GM18499 (cell line): ENCODE measurements at regions not wholly inside any gene's neighbourhood (a gene's known extent, or its start where the extent isn't known, plus 50 kb on each side); places are given as distances from the start of the nearest gene placed in this dataset.
"Not testable (repeated sequence)": the region's sequence is repeated elsewhere in the genome, so short reads cannot be mapped to it uniquely, and the experiment has no call there.

Source experiments
- ATAC-seq: cut with Tn5 transposase; IDR thresholded peaks from one replicate; pipeline ENCODE4 v1.9.1; 2021; ENCODE audit warnings: moderate number of reproducible peaks; ENCODE audit not compliant: insufficient read depth, unreplicated experiment

DNA sequence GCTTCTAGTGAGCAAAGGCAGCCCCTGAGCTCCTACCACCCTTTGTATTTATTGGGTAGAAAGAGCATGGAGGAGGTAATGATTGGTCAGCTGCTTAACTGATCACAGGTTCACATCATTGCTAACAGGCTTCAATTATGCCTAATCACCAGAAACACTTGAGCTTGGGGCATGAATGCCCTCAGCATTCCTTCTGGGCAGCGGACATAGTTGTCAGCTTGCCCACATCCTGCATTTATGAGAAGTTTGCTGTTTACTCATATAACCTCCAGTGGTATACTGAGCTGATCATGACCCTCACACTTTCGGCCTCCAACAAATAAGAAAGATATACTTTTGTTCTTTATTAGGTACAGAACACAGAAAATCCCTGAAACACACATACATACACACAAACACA lies 140.3 kb upstream of the ODAD2 start:
- no peak for ATAC-seq

DNA sequence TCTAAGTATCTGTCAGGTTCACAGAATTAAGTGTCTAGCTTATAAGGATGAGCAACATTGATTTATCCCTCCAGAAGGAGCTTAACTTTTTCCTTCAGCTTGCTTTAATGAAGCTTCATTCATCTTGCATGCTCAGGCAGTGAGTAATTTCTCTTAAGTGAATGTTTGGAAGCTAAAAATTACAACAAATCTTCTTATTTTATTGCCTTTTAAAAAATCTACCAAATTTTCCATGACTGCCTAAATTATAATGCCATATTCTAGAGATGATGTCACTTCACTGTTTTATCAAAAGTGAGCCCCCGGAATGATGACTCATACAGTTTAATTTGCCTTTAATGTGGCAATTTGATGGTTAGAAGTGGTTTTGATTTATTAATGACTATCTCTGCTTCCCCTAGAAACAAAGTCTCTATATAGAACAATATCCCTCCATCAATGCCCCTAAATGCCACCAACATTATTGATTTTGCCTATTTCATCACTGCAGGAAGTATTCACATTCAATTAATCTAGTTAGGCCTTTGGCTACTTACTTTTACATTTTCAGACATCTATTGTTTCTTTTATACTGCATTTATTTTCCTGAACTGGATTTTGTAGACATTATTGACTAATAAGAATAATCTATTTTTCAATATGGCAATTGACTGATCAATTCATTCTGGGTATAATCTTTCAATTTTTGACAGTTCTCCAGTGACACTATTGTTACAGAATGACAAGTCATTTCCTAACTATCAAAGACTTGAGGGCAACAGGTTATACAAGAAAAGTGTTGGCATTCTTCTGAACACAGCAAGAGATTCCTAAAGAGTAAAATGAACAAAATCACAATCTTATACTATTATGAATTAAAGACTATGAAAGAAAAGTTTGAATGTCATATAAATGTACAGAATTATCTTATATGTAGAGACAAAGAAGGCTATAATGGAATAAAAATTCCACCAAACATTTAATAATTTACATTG lies 139.3 kb upstream of the ODAD2 start:
- no peak for ATAC-seq

DNA sequence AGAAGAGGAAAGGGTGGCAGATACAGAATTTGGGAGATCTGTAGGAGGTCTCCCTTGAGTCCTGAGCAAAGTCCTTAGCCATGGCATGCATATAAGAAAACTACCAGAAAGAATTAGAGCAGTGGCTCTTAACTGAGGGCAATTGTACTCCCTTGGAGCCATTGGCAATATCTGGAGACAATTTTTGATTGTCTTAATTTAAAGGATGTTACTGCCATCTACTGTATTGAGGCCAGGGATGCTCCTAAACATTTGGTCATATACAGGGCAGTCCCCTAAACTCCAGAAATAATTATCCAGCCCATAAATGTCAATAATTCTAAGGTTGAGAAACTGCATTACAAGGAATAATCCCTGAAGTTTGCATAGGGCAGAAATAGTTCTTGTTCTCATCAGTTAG lies 136.4 kb upstream of the ODAD2 start:
- ATAC-seq: no peak

DNA sequence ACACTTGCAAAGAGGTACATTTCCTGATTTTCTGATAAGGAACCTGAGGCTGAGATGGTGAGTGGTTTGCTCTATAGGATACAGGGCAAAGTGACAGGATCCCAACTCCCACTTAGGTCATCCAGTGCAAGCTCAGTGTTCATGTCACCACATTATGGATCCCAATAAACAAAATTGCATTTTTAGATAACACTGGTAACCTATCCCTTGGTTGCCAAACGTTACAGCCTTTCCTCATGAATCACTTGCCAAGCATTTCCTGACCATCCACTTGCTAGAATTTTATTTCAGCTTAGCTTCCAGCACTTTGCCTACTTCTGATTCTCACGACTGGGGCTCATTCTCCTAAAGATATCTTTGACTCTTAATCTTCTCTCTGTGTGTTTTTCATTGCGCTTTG lies 131.4 kb upstream of the ODAD2 start:
- ATAC-seq: no peak

DNA sequence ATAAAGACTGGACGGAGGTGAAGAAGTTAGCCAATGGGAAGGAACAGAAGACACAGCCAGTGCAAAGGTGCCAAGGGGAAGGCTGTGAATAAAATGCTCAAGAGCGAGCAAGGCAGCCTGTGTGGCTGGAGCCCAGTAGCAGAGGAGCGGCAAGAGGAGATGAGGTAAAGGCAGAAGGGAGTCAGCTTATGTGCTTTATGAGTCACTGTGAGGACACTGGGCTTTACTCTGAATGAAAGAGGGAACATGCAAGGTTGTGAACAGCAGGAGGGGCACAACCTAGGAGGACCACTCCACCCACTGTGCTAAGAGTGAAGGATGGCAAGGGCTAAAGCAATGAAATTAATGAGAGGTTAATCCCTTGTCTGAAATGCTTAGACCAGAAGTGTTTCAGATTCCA lies 129.0 kb upstream of the ODAD2 start:
- ATAC-seq: no peak

DNA sequence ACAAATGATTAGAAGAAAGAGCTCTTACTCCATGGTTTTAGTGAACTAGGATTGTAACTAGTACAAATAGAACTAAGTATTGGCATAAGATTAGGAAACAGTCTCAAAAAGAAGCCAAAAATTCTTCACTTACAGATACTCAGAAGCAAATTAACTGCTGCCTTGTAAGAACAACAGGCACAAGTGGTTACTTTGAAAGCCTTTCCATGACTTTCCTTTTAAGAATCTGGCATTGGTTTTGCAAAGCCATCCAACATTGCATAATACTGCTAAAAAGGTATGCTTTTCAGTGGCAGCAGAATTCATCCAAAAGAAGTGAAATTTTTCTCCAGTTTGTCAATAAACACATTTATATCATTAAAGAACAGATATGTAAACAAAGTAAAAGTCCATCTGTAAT lies 126.8 kb upstream of the ODAD2 start:
- ATAC-seq: no peak

DNA sequence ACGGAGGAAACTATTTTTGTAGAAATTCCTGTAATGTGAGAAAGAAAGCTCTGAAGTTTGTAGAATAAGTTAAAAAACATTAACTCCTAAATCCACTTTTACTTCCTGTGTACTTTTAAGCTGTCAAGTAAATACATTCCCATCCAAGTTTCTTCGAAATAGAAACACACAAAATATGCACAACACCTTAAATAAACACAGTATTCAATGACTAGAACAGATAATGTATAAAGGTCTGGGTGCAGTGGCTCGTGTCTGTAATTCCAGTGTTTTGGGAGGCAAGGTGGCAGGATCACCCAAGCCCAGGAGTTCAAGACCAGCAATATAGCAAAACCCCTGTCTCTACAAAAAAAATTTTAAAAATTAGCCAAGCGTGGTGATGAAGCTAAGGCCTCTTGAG lies 121.9 kb upstream of the ODAD2 start:
- ATAC-seq: no peak

DNA sequence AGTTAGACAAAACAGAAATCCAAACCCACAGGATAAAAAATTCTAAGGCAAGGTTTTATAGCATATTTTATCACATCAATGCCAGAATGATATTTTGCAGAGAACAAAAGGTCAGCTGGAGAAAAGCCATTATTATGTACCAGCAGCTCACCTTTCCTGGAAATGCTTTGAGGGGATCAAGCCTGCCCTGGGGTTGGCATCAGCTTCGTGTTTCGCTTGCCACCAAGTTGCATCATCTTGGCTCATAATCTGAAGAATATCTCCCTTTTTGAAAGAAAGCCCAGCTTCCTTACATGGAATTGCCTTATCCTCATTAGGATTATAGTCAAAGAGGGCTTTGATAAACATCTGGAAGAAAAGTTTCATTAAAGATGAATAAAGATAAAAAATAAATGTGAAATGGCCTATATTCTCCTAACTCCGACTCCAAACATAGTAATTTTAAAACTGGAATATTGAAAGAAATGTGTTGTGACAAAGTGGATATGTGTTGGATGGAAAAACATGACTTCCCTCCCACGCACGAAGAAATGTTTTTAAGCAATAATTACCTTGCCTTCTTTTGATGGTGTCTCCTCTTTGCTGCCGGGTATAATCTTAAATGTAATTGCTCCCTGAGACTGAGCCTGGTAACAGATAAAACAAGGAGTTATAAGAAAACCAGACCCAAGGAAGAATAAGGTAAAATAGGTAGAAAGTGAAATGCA lies 121.3 kb upstream of the ODAD2 start:
- no peak for ATAC-seq

DNA sequence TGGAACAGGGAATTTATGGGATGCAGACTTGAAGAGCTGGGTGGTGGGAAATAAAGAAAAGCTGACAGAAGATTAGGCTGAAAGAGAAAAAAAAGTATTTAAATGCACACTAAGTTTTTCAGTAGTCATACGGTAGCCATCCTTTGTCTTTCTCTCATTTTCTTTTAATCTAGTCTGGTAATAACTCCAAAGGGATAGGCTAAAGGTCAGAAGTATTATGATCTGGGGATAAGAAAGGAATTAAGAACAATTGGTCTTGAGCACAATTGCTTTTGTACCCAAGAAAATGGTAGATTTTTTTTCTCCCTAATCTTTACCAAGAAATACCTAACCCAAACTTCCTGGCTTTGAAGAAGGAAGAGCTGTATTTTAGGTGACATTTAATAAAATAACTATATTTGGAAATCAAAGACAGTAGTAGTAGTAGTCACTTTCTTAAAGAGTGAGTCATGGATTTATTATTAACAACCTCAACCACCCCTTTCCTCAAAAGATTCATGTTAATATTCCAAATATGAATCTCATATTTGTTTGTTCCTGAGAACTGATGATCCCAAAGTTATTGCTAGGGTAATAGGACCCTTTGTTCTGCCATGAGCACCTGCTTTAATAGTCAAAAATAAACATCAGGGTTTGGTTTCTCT lies 120.2 kb upstream of the ODAD2 start:
- no peak for ATAC-seq

DNA sequence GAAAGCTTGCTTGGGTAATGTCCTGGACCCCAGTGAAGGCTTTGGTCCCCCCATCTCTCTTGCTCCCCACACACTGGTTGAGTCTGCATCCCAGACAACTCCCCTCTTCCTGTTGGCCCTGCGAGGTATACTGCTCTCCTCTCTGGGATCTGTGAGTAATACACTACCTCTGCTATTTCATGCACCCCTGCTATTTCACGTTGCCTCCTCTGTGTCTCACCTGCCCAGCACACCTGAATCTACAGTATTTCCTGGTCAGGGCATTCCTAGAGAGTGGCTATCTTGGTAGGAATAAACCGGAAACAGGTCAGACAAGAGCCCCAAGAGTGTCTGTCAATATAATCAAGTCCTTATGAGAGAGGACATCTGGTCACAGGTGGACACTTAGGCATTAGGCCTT lies 114.3 kb upstream of the ODAD2 start:
- ATAC-seq: no peak

DNA sequence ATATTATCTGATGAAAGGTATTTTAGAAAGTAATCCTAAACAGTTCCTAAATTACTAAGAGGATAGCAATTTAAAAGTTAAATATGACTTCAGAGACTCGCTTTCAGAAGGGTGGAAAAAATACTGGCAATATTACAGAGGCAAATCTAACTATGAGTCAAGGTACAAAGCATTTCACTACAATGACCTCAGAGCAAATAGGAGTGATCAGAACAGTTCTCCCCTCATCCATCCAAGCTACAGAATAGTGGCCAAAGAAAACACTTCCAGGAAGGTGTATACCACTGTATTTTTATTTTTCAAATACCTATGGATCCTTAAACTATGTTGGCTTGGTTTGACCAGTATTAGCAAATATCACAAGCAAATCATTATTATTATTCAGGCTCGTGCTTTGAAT lies 112.8 kb upstream of the ODAD2 start:
- no peak for ATAC-seq

DNA sequence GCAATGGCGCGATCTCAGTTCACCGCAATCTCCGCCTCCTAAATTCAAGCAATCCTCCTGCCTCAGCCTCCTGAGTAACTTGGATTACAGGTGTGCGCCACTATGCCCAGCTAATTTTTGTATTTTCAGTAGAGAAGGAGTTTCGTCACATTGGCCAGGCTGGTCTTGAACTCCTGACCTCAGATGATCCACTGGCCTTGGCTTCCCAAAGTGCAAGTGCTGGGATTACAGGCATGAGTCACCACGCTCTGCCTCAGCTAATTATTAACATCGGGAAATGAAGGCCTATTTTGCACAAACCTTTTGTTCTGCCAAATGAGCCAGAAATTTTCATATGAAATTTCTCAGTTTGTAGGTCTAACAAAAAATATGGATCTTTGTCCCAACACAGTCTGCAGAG lies 106.7 kb upstream of the ODAD2 start:
- no peak for ATAC-seq

DNA sequence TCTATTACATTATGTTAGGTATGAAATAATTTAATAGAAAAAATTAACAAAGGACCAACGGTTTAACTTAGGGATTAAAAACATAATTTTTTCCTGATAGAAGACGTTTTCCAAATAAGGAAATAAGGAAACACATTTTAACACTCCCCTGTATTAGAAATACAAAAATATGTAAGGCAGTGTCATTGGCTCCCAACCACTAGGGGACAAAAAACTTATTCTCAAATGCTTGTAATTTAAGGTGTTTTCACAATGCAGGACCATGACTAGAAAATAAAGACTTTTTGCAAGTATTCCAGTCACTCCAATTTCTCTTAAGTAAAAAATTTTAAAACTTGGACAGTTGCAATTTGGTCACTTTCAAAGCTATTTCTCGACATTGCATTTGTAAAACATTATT lies 98.8 kb upstream of the ODAD2 start:
- no peak for ATAC-seq

DNA sequence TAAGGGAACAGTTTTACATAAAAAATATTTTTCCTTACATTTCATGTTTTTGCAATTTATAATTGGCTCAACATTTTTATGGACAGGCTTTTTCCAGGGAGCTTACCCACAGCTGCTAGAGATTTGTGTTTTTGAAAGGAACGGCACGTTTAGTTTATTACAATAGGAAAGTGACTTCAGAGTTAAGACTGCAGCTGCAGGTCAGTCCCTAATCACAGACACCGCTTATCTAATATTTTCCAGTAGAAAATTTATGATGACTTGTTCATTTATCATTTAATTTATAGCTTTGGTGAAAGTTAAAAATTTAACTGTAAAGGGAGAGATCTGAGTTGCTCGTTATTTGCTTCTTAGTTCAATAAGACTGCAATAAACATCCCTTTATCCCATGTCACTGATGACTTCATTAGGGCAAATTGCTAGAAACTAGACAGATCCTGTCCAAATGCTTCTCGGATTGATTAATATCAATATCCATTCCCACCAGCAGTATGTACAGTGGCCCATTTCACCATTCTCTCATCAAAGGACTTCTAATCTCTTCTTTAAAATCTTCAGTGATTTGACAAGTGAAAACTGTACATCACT lies 97.0 kb upstream of the ODAD2 start:
- ATAC-seq: no peak

DNA sequence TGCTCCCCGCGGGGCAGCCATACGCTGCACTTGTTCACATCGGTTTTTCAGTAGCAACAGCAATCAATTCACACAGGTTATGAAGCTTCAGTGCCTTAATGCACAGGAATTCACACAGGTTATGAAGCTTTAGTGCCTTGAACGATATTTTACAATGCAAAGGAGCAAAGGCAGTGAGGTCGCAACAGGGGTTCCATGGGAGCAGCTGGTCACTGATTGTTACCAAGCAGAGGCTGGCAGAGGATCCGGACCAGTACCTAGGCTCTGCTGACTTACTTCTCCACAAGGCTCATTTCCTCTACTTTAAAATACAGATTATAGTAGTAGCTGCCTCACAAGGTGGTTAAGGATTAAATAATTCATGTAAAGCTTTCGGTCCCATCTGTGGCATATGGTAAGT lies 95.2 kb upstream of the ODAD2 start:
- no peak for ATAC-seq

DNA sequence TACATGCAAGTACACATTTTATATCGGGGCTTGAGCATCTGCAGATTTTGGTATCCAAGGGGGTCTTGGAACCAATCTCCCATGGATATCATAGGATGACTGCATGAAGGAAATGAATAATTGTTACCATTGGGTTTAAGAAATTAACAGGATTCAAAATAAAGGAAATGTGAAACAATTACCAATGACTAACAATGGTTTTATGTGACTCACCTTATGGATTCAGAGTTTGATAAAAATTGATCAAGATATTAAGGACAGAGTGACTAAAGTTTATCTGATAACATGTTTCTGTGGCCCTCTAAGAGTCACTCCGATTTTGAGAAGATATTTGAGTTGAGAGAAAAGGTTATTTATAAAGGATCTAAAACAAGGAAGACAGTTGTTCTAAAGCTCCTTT lies 93.0 kb upstream of the ODAD2 start:
- no peak for ATAC-seq

DNA sequence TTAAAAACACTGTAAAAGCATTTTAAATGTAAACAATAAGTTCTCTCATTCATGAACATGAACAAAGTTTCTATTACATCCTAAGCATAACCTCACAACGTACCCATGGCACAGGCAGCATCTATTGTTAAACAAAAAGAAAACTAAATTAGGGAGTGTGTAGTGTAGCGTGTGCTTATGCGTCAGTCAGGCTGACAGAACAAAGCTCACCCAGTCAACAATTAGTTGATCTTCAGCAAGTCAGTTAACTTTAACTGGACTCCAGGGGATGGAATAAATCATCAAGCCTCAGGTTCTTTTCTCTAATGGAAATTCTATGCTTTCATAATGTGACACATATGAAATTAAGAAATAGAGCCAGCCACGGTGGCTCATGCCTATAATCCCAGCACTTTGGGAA lies 91.6 kb upstream of the ODAD2 start:
- ATAC-seq: no peak

DNA sequence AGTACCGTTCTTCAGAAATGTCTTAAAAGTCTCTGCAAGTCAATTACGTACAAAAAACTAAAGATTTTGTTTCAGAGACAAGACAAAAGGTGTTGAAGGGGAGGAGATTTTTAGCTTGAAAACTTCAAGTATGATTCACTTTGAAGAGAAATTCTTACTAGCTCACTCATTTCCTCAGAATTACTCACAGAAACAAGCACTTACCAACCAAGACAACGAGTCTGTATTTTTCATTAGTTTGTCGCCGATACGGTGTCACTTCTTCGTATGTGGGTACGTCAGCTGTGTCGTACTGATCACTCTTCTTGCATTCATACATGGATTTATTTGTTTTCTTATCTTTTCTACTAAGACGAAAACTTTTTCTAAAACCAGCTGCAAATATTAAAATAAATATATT lies 90.6 kb upstream of the ODAD2 start:
- ATAC-seq: no peak

DNA sequence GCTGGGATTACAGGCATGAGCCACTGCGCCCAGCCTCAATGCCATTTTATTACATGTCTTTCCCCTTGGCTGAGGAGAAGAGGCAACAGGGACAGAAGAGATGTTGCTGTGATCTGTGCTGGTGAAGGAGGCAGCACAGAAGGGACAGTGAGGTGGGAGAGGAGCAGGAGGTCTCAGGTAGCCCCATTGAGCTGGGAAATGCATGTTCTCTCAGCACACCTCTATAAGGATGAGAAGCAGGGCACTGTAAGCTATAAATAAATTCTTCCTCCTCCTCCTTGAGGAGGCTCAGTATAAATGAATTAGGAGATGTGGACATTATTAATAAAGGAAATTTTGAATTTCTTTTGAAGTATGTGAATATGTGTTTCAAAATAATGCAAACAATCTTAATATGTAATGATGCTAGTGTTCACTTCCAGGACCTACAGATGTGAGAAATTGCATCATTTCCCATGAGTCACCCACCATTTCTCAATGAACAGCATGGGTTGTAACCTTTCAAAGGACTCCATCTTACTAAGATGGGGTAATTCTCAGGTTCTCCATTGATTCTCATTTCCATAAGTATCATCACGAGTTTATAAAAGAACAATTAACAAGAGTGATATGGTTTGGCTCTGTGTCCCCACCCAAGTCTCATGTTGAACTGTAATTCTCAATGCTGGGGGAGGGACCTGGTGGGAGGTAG lies 88.9 kb upstream of the ODAD2 start:
- ATAC-seq: no peak

DNA sequence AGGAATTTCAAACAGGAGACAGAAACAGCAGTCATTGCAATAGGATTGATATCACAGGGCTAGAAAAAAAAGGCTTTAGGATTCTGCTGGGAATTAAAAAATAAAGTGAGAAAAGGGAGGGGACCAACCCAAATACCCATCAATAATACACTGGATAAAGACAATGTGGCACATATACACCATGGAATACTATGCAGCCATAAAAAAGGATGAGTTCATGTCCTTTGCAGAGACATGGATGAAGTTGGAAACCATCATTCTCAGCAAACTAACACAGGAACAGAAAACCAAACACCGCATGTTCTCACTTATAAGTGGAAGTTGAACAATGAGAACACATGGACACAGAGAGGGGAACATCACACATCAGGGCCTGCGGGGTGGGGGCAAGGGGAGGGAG lies 86.9 kb upstream of the ODAD2 start:
- not testable (repeated sequence) for ATAC-seq
